ENCODE measurements at regions not wholly inside any gene's neighbourhood (a gene's known extent, or its start where the extent isn't known, plus 50 kb on each side); places are given as distances from the start of the nearest gene placed in this dataset.

DNA sequence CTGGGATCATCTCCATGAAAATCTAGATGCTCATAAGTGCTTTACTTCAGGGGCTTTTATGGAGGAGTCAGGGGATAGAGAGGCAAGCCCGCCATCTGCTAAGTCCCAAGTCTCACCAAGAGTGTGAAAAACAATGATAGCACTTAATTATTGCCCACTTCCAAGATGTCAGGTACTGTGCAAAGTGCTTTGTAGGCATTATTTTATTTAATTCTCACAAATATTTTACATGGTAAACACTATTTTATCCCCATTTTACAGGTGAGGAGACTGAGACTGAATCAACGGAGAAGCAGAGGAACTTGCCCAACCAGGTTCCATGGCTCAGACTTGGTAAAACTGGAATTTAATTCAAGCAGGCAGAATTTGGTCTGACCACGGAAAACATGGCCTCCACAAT is 147.5 kb downstream of the ACKR3 start:
- Histone ChIP-seq H3K27me3 (ENCODE audit: insufficient read depth, low read length) (no peaks in the 10 kb centered on the region), H3K27ac (ENCODE audit: low read depth, low read length) (no peak overlapping the region), H4K91ac (ENCODE audit: low read depth, low read length) (no peak overlapping the region), H3K4me3 (ENCODE audit: low read depth, low read length) (no peak overlapping the region), H3K14ac (ENCODE audit: low read length) (peak overlapping the region; percentile 46), H2BK12ac (ENCODE audit: low read length) (no peak overlapping the region), H2AK5ac (ENCODE audit: low read length) (no peak overlapping the region), H2BK5ac (ENCODE audit: low read depth, low read length, poor library complexity) (no peak overlapping the region), H3K79me2 (ENCODE audit: control insufficient read depth, insufficient read depth, low read length, poor library complexity) (peaks cover 7% of the 10 kb centered on the region), H3K4me2 (ENCODE audit: low read length) (no peak overlapping the region), H3K18ac (ENCODE audit: low read length) (no peak overlapping the region), H3K4me1 (ENCODE audit: control insufficient read depth in 1 of 2, insufficient read depth in 2 of 2, low read length in 2 of 2) (peaks cover 27 to 29% of the 10 kb centered on the region in 2 experiments), H3K4ac (ENCODE audit: low read depth, low read length) (no peak overlapping the region), H4K8ac (ENCODE audit: low read depth, low read length) (no peak overlapping the region), H2BK120ac (ENCODE audit: insufficient read depth, low read length, poor library complexity) (peak overlapping the region; percentile 39), H4K12ac (ENCODE audit: low read depth, low read length) (no peak overlapping the region), H2AFZ (ENCODE audit: insufficient read depth, low read length, poor library complexity) (no peak overlapping the region), H3K36me3 (ENCODE audit: control insufficient read depth in 1 of 2, insufficient read depth in 2 of 2, low read length in 2 of 2) (no peaks in the 10 kb centered on the region), H3K79me1 (ENCODE audit: low read length) (peaks cover 51% of the 10 kb centered on the region), H3K9ac (ENCODE audit: low read length) (no peak overlapping the region), H3K23ac (ENCODE audit: low read length) (no peak overlapping the region), H3K9me3 (ENCODE audit: insufficient read depth, low read depth, low read length) (no peaks in the 10 kb centered on the region)
- WGBS (ENCODE audit: extremely low coverage, insufficient coverage, insufficient read length): no CpG with 5 or more reads among the region's 3 CpGs
- no peak for DNase-seq

DNA sequence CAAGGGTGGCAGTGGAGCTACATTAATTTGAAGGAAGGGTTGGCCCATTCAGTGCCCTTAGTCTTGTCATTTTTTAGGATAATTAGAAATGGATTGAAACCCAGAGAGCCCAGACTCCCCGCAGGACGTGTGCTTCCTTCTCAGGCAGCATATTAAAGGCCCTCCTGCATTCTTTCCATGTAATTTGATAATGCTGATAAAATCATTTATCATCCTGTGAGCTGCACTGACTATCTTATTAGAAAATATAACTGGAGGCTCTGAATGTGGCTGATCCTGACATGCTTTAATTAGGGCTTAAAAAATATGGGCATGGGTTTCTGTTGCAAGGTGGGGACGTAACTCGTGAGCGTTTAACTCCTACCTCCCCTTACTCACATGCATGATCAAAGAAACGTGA is 148.1 kb downstream of the ACKR3 start:
- no peak for DNase-seq
- Histone ChIP-seq H4K91ac (ENCODE audit: low read depth, low read length) (no peak overlapping the region), H3K9ac (ENCODE audit: low read length) (no peak overlapping the region), H2BK12ac (ENCODE audit: low read length) (peak overlapping the region; percentile 69), H3K9me3 (ENCODE audit: insufficient read depth, low read depth, low read length) (no peaks in the 10 kb centered on the region), H3K27ac (ENCODE audit: low read depth, low read length) (peak overlapping the region; percentile 43), H3K14ac (ENCODE audit: low read length) (no peak overlapping the region), H3K4me3 (ENCODE audit: low read depth, low read length) (no peak overlapping the region), H3K23ac (ENCODE audit: low read length) (no peak overlapping the region), H3K4me1 (ENCODE audit: control insufficient read depth in 1 of 2, insufficient read depth in 2 of 2, low read length in 2 of 2) (peaks cover 26% of the 10 kb centered on the region in 2 experiments), H2AK5ac (ENCODE audit: low read length) (no peak overlapping the region), H3K36me3 (ENCODE audit: control insufficient read depth in 1 of 2, insufficient read depth in 2 of 2, low read length in 2 of 2) (no peaks in the 10 kb centered on the region), H2BK120ac (ENCODE audit: insufficient read depth, low read length, poor library complexity) (peak overlapping the region; percentile 29), H3K27me3 (ENCODE audit: insufficient read depth, low read length) (no peaks in the 10 kb centered on the region), H2AFZ (ENCODE audit: insufficient read depth, low read length, poor library complexity) (no peak overlapping the region), H3K79me2 (ENCODE audit: control insufficient read depth, insufficient read depth, low read length, poor library complexity) (peaks cover 7% of the 10 kb centered on the region), H4K12ac (ENCODE audit: low read depth, low read length) (no peak overlapping the region), H2BK5ac (ENCODE audit: low read depth, low read length, poor library complexity) (peak overlapping the region; percentile 25), H3K18ac (ENCODE audit: low read length) (no peak overlapping the region), H3K79me1 (ENCODE audit: low read length) (peaks cover 48% of the 10 kb centered on the region), H3K4me2 (ENCODE audit: low read length) (no peak overlapping the region), H4K8ac (ENCODE audit: low read depth, low read length) (no peak overlapping the region), H3K4ac (ENCODE audit: low read depth, low read length) (no peak overlapping the region)
- no CpG with 5 or more reads among the region's 6 CpGs for WGBS (ENCODE audit: extremely low coverage, insufficient coverage, insufficient read length)

DNA sequence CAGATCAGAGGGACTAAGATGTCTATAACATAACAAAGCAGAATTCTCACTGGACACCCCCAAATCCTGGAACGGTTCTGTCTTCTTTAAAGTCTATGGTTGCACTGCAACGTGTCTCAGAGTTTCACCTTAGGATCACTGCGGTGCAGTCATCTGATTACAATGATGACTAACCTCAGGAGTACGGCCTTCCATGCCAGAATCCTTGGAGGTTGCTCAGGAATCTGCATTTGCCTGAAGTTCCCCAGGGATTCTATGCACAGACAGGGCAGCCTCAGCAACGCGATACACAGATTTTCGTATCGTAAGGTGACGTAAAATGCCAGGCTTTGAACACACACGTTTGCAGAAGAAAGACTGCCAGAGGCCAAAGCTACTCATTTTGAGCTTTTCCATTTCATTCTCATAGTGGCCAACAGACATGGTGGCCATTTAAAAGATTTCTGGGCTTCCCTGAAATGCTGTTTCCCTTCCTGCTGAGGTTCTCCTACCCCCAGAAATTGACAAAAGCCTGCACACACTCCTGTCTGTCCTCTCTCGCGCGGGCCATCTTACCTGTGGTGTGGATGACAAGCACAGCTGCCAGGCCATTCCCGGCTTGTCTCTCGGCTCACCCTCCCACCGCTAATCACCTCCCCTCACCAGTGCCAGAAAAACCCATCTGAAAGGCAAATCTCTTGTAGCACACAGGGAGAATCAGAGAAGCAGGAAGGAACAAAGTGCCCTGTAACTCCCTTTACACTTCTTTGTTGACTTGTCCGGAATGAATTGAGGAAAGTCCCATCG is 148.8 kb downstream of the ACKR3 start:
- Histone ChIP-seq H2BK5ac (ENCODE audit: low read depth, low read length, poor library complexity) (peak overlapping the region; percentile 51), H3K79me2 (ENCODE audit: control insufficient read depth, insufficient read depth, low read length, poor library complexity) (peaks cover 7% of the 10 kb centered on the region), H3K4me3 (ENCODE audit: low read depth, low read length) (no peak overlapping the region), H3K23ac (ENCODE audit: low read length) (no peak overlapping the region), H3K79me1 (ENCODE audit: low read length) (peaks cover 44% of the 10 kb centered on the region), H3K9ac (ENCODE audit: low read length) (no peak overlapping the region), H3K4me1 (ENCODE audit: control insufficient read depth in 1 of 2, insufficient read depth in 2 of 2, low read length in 2 of 2) (peaks cover 20 to 26% of the 10 kb centered on the region in 2 experiments), H3K4ac (ENCODE audit: low read depth, low read length) (peak overlapping the region; percentile 54), H3K18ac (ENCODE audit: low read length) (peak overlapping the region; percentile 78), H3K27ac (ENCODE audit: low read depth, low read length) (peak overlapping the region; percentile 62), H2BK12ac (ENCODE audit: low read length) (peak overlapping the region; percentile 94), H4K8ac (ENCODE audit: low read depth, low read length) (peak overlapping the region; percentile 44), H3K36me3 (ENCODE audit: control insufficient read depth in 1 of 2, insufficient read depth in 2 of 2, low read length in 2 of 2) (no peaks in the 10 kb centered on the region), H3K9me3 (ENCODE audit: insufficient read depth, low read depth, low read length) (no peaks in the 10 kb centered on the region), H4K12ac (ENCODE audit: low read depth, low read length) (no peak overlapping the region), H3K27me3 (ENCODE audit: insufficient read depth, low read length) (no peaks in the 10 kb centered on the region), H3K14ac (ENCODE audit: low read length) (peak overlapping the region; percentile 88), H2AK5ac (ENCODE audit: low read length) (peak overlapping the region; percentile 56), H2AFZ (ENCODE audit: insufficient read depth, low read length, poor library complexity) (no peak overlapping the region), H4K91ac (ENCODE audit: low read depth, low read length) (peak overlapping the region; percentile 84), H2BK120ac (ENCODE audit: insufficient read depth, low read length, poor library complexity) (peak overlapping the region; percentile 54), H3K4me2 (ENCODE audit: low read length) (no peak overlapping the region)
- no CpG with 5 or more reads among the region's 18 CpGs for WGBS (ENCODE audit: extremely low coverage, insufficient coverage, insufficient read length)
- DNase-seq: peak; percentile 77 to 84

DNA sequence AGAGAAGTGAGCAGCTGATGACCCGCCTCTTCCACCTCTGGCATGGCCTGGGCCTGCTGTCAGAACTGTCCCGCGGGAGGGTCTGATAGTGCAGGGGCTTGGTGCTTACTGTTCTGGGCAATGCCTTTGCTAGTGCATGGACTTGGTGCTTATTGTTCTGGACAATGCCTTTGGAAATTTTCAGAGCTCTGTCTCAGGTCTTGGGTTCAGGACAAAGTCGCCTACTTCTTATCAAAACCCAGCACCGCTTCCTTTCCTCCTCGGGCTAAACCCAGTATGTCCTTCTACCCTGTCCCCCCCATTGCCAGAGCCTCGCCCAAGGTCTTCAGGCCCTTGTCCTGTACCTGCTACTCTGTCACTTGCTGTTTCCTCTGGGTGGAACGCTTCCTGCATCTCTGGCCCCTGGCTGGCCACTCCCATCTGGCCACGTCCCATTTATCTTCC is 149.6 kb downstream of the ACKR3 start:
- Histone ChIP-seq H2BK5ac (ENCODE audit: low read depth, low read length, poor library complexity) (peak overlapping the region; percentile 54), H4K8ac (ENCODE audit: low read depth, low read length) (peak overlapping the region; percentile 41), H3K9me3 (ENCODE audit: insufficient read depth, low read depth, low read length) (no peaks in the 10 kb centered on the region), H3K79me2 (ENCODE audit: control insufficient read depth, insufficient read depth, low read length, poor library complexity) (peaks cover 4% of the 10 kb centered on the region), H3K18ac (ENCODE audit: low read length) (peak overlapping the region; percentile 63), H3K4me1 (ENCODE audit: control insufficient read depth in 1 of 2, insufficient read depth in 2 of 2, low read length in 2 of 2) (peaks cover 15 to 22% of the 10 kb centered on the region in 2 experiments), H3K4me3 (ENCODE audit: low read depth, low read length) (no peak overlapping the region), H3K9ac (ENCODE audit: low read length) (no peak overlapping the region), H4K91ac (ENCODE audit: low read depth, low read length) (peak overlapping the region; percentile 46), H3K23ac (ENCODE audit: low read length) (no peak overlapping the region), H4K12ac (ENCODE audit: low read depth, low read length) (no peak overlapping the region), H2BK12ac (ENCODE audit: low read length) (peak overlapping the region; percentile 97), H3K36me3 (ENCODE audit: control insufficient read depth in 1 of 2, insufficient read depth in 2 of 2, low read length in 2 of 2) (no peaks in the 10 kb centered on the region), H2AFZ (ENCODE audit: insufficient read depth, low read length, poor library complexity) (no peak overlapping the region), H3K4me2 (ENCODE audit: low read length) (no peak overlapping the region), H2AK5ac (ENCODE audit: low read length) (peak overlapping the region; percentile 73), H3K27me3 (ENCODE audit: insufficient read depth, low read length) (no peaks in the 10 kb centered on the region), H3K14ac (ENCODE audit: low read length) (peak overlapping the region; percentile 42), H3K4ac (ENCODE audit: low read depth, low read length) (no peak overlapping the region), H3K27ac (ENCODE audit: low read depth, low read length) (peak overlapping the region; percentile 5), H2BK120ac (ENCODE audit: insufficient read depth, low read length, poor library complexity) (peak overlapping the region; percentile 65), H3K79me1 (ENCODE audit: low read length) (peaks cover 38% of the 10 kb centered on the region)
- WGBS (ENCODE audit: extremely low coverage, insufficient coverage, insufficient read length): no CpG with 5 or more reads among the region's 9 CpGs
- DNase-seq: no peak
